ENCODE measurements at regions not wholly inside any gene's neighbourhood (a gene's known extent, or its start where the extent isn't known, plus 50 kb on each side); places are given as distances from the start of the nearest gene placed in this dataset.

GRCh38 chr16:55250701-55251100 is 73.3 kb upstream of the IRX6 start:
- no peak overlapping the region for H3K4me3 ChIP-seq
- H3K27me3 ChIP-seq = no peaks in the 10 kb centered on the region
- WGBS = 82% methylated on average over 1 of the region's 1 CpG
- H3K36me3 ChIP-seq = no peaks in the 10 kb centered on the region
- no peak overlapping the region for H3K27ac ChIP-seq
- no peak for DNase-seq (ENCODE audit: low spot score in 2 of 2)
- TF ChIP-seq EP300 (IDR thresholded peaks at IDR 0.05) (no peak), CTCF (IDR thresholded peaks at IDR 0.05) (no peak), POLR2A (IDR thresholded peaks at IDR 0.05) (no peak), POLR2AphosphoS5 (IDR thresholded peaks at IDR 0.05) (no peak)
- peaks cover 4% of the 10 kb centered on the region for H3K4me1 ChIP-seq
- no peaks in the 10 kb centered on the region for H3K9me3 ChIP-seq

- no peaks in the 10 kb centered on the region for H3K36me3 ChIP-seq
- H3K27me3 ChIP-seq = no peaks in the 10 kb centered on the region
- H3K9me3 ChIP-seq = no peaks in the 10 kb centered on the region
- H3K27ac ChIP-seq = no peak overlapping the region
- no peak overlapping the region for H3K4me3 ChIP-seq
- DNase-seq (ENCODE audit: low spot score in 2 of 2) = no peak
- WGBS = 93% methylated on average over 2 of the region's 2 CpGs
- peaks cover 4% of the 10 kb centered on the region for H3K4me1 ChIP-seq
- TF ChIP-seq CTCF (IDR thresholded peaks at IDR 0.05) = no peak
- no peak for TF ChIP-seq EP300 (IDR thresholded peaks at IDR 0.05)
- TF ChIP-seq POLR2AphosphoS5 (IDR thresholded peaks at IDR 0.05) = no peak
- TF ChIP-seq POLR2A (IDR thresholded peaks at IDR 0.05) = no peak
These were observed 72.9 kb upstream of the IRX6 start for GRCh38 chr16:55251151-55251550.

- no peak overlapping the region for H3K27ac ChIP-seq
- 96% methylated on average over 1 of the region's 1 CpG for WGBS
These were observed 71.4 kb upstream of the IRX6 start for GRCh38 chr16:55252577-55252976.

GRCh38 chr16:55253987-55254386 is 70.0 kb upstream of the IRX6 start:
- H3K27ac ChIP-seq = no peak overlapping the region
- H3K9me3 ChIP-seq = no peaks in the 10 kb centered on the region
- DNase-seq (ENCODE audit: low spot score in 2 of 2) = no peak
- H3K27me3 ChIP-seq = no peaks in the 10 kb centered on the region
- peaks cover 7% of the 10 kb centered on the region for H3K4me1 ChIP-seq
- no peaks in the 10 kb centered on the region for H3K36me3 ChIP-seq
- no peak overlapping the region for H3K4me3 ChIP-seq
- TF ChIP-seq POLR2A (IDR thresholded peaks at IDR 0.05) (no peak), CTCF (IDR thresholded peaks at IDR 0.05) (no peak), POLR2AphosphoS5 (IDR thresholded peaks at IDR 0.05) (no peak), EP300 (IDR thresholded peaks at IDR 0.05) (no peak)

More at GRCh38 chr16:55252577-55252976, 71.4 kb upstream of the IRX6 start:
- H3K4me1 ChIP-seq = peaks cover 5% of the 10 kb centered on the region
- H3K4me3 ChIP-seq = no peak overlapping the region
- no peaks in the 10 kb centered on the region for H3K27me3 ChIP-seq
- no peaks in the 10 kb centered on the region for H3K36me3 ChIP-seq
- H3K9me3 ChIP-seq = no peaks in the 10 kb centered on the region
- no peak for DNase-seq (ENCODE audit: low spot score in 2 of 2)
- TF ChIP-seq CTCF (IDR thresholded peaks at IDR 0.05) (no peak), POLR2A (IDR thresholded peaks at IDR 0.05) (no peak), EP300 (IDR thresholded peaks at IDR 0.05) (no peak), POLR2AphosphoS5 (IDR thresholded peaks at IDR 0.05) (no peak)

GRCh38 chr16:55255733-55256282 is 68.2 kb upstream of the IRX6 start:
- no peak for DNase-seq (ENCODE audit: low spot score in 2 of 2)
- 91% methylated on average over 9 of the region's 9 CpGs for WGBS
- Histone ChIP-seq H3K4me3 (no peak overlapping the region), H3K27ac (no peak overlapping the region), H3K4me1 (peaks cover 4% of the 10 kb centered on the region), H3K27me3 (no peaks in the 10 kb centered on the region), H3K9me3 (no peaks in the 10 kb centered on the region), H3K36me3 (no peaks in the 10 kb centered on the region)
- TF ChIP-seq CTCF (IDR thresholded peaks at IDR 0.05) (no peak), POLR2AphosphoS5 (IDR thresholded peaks at IDR 0.05) (no peak), POLR2A (IDR thresholded peaks at IDR 0.05) (no peak), EP300 (IDR thresholded peaks at IDR 0.05) (no peak)
